ENCODE measurements at regions not wholly inside any gene's neighbourhood (a gene's known extent, or its start where the extent isn't known, plus 50 kb on each side); places are given as distances from the start of the nearest gene placed in this dataset.

DNA sequence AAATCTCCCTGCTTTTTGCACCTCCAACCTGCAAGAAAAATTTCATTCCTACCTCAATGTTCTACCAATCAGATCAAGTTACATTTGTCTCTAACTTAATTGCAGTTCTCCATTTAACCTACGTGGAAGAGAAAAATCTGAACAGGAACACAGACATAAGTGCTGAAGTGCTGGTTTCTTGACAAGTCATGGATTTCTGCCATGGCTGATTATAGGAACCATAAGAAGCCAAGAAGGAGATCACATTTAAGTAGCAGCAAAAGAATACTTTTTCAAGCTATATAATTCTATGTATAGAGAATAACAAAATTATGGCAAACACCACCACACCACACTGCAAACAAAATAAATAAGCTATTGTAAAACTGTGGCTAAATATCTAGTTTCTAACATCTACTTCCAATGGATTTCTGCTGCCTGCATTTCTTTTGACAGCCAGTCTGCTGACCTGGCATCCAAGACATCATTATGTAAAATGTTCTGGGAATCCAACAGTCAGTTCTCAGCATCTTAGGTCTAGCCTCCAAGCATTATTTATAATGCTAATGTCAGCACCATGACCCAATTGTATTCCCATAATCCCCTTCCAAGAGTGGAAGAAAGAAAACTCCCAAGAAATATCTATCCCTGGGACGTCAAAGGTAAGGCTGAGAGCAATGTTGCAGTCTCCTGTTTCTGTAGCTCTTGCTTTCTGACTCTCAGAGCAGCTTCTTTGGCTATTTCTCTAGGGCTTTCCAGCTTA is 50.8 kb upstream of the GAB1 start:
- DNase-seq: peak; percentile 20
- Histone ChIP-seq H3K36me3 (ENCODE audit: low read depth) (no peaks in the 10 kb centered on the region), H3K9ac (peak overlapping the region; percentile 72; the same call in 1 of the 2 replicates), H4K20me1 (ENCODE audit: insufficient read depth) (no peaks in the 10 kb centered on the region), H3K27me3 (replicated peaks; ENCODE audit: insufficient read depth) (no peaks in the 10 kb centered on the region), H3K9me3 (ENCODE audit: low read depth) (no peaks in the 10 kb centered on the region), H2AFZ (peak overlapping the region; percentile 93), H3K4me1 (ENCODE audit: insufficient read depth) (peaks cover 19% of the 10 kb centered on the region), H3K9me2 (ENCODE audit: insufficient read depth) (no peaks in the 10 kb centered on the region), H3K79me2 (ENCODE audit: insufficient read depth) (no peaks in the 10 kb centered on the region), H3K27ac (peak overlapping the region; percentile 83; the same call in 1 of the 2 replicates), H3K4me2 (ENCODE audit: unreplicated experiment) (peak overlapping the region; percentile 80), H3K4me3 (no peak overlapping the region), H3F3A (ENCODE audit: insufficient read depth) (peaks cover 22% of the 10 kb centered on the region)
- no peak for TF ChIP-seq EZH2phosphoT487 (IDR thresholded peaks at IDR 0.05; ENCODE audit: insufficient read depth, low read depth)
- TF ChIP-seq EZH2 (IDR thresholded peaks at IDR 0.05; ENCODE audit: insufficient read depth, poor library complexity, severe bottlenecking): no peak
- in situ Hi-C loops (cut with MboI): no loop called here
- 38 to 44% methylated on average over 2 of the region's 2 CpGs for WGBS, 2 experiments (ENCODE audit: low coverage in 1 of 2, low lambda C conversion rate in 2 of 2, missing lambda C conversion rate in 2 of 2)

DNA sequence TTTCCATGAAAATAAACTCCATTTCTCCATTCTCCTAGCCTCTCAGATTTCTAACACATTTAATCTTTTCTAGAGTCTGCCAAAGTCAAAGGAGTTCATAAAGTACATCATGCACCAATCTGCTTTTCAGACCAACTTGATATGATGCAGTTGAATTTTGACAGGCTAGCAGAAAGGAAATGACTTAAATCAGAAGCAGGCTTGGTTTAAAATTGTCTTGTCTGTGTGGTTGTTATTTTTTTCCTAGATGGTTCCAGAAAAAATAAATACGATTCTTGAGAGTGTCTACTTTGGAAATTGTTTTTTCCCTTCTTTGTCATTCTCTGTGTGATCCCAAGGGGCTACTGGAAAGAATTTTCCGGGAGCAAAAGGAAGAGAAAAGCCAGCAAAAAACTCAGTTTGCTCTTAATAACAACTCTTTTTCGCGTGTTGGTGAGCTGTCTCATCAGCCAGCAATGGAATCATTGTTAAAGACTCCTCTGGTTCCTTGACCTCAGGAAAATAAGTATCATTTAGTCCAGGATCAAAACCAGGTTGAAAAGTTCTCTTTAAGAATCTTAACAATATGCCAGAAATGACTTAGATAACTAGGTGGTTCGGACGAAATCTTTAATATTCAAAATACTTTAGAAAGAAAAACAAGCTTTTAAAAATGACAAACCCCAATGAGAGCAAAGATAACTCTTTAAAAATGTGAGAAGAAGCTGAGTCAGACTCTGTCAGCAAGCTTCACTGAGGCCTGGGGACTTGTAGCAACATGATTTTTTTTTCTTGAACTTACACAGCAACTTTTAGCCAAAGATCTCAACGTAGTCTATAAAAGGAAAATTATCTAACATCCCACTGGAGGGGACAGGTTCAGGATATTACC is 49.7 kb upstream of the GAB1 start:
- no peaks in the 10 kb centered on the region for H3K9me3 ChIP-seq (ENCODE audit: low read depth)
- WGBS, 2 experiments (ENCODE audit: low coverage in 1 of 2, low lambda C conversion rate in 2 of 2, missing lambda C conversion rate in 2 of 2): 1 to 2% methylated on average over 7 of the region's 7 CpGs
- no peaks in the 10 kb centered on the region for H3K9me2 ChIP-seq (ENCODE audit: insufficient read depth)
- no peaks in the 10 kb centered on the region for H3K36me3 ChIP-seq (ENCODE audit: low read depth)
- H3K9ac ChIP-seq: peak overlapping the region; percentile 72
- TF ChIP-seq EZH2 (IDR thresholded peaks at IDR 0.05; ENCODE audit: insufficient read depth, poor library complexity, severe bottlenecking) (no peak), EZH2phosphoT487 (IDR thresholded peaks at IDR 0.05; ENCODE audit: insufficient read depth, low read depth) (no peak)
- peak overlapping the region; percentile 93 for H2AFZ ChIP-seq
- H3K27ac ChIP-seq: peak overlapping the region; percentile 83
- in situ Hi-C loops (cut with MboI): no loop called here
- H3K4me3 ChIP-seq: peak overlapping the region; percentile 63
- no peaks in the 10 kb centered on the region for H4K20me1 ChIP-seq (ENCODE audit: insufficient read depth)
- peaks cover 19% of the 10 kb centered on the region for H3K4me1 ChIP-seq (ENCODE audit: insufficient read depth)
- peak; percentile 83 for DNase-seq
- H3K27me3 ChIP-seq (replicated peaks; ENCODE audit: insufficient read depth): no peaks in the 10 kb centered on the region
- H3K79me2 ChIP-seq (ENCODE audit: insufficient read depth): no peaks in the 10 kb centered on the region
- peak overlapping the region; percentile 80 for H3K4me2 ChIP-seq (ENCODE audit: unreplicated experiment)
- peaks cover 22% of the 10 kb centered on the region for H3F3A ChIP-seq (ENCODE audit: insufficient read depth)
